H1 (cell line): ENCODE measurements at regions not wholly inside any gene's neighbourhood (a gene's known extent, or its start where the extent isn't known, plus 50 kb on each side); places are given as distances from the start of the nearest gene placed in this dataset.

Experiments used
- KDM5A ChIP-seq: fragments of 200-600 bp; IDR thresholded peaks from 2 replicates; pipeline ENCODE4 v1.7.1; 2012; ENCODE audit warnings: mild to moderate bottlenecking, low read length, inconsistent platforms, mixed read lengths
- RBBP5 ChIP-seq: IDR thresholded peaks from 2 replicates; pipeline ENCODE4 v1.7.1; 2012; ENCODE audit warnings: low read depth, mild to moderate bottlenecking, inconsistent platforms, low read length, moderate library complexity, borderline replicate concordance
- SIN3A ChIP-seq, 2 experiments: IDR thresholded peaks in 1 of 2; conservative IDR thresholded peaks in 1 of 2; 2 replicates each; pipeline ENCODE4 v1.6.1; 2011 to 2012; ENCODE audit warnings: low read length in 2 of 2, improper control_type of control experiment in 1 of 2, low read depth in 1 of 2, mild to moderate bottlenecking in 1 of 2

- TF ChIP-seq KDM5A (no peak), RBBP5 (no peak), SIN3A (conservative IDR thresholded peaks at IDR 0.05 in 1 of 2, IDR thresholded peaks at IDR 0.05 in 1 of 2; ENCODE audit: low read depth in 1 of 2, low read length in 2 of 2) (no peak)
Observed at GRCh38 chr12:66959276-66959675, 280.4 kb upstream of the GRIP1 start (continued).
